IMR-90 (cell line): ENCODE measurements at regions not wholly inside any gene's neighbourhood (a gene's known extent, or its start where the extent isn't known, plus 50 kb on each side); places are given as distances from the start of the nearest gene placed in this dataset.

ENCODE experiments used
- ATAC-seq: fragments of 200-7000 bp; cut with Tn5 transposase; 2 replicates; pipeline ENCODE4 v1.9.1; 2020; ENCODE audit warnings: low read depth, mild to moderate bottlenecking, moderate library complexity
- BruUV-seq: library from RNA; stranded (reverse); fragments of 400-500 nt; replicated peaks from 2 replicates; lab custom pipeline; 2021; lab: Mats Ljungman, UMichigan
- CTCF ChIA-PET: fragments of 300-600 bp; formaldehyde crosslinking; extraction: SDS; loops from one replicate; lab custom pipeline; 2021; ENCODE audit warnings: antibody characterized with exemption; lab: Yijun Ruan, JAX
- POLR2A ChIA-PET: fragments of 300-600 bp; sonication (Branson Sonifier 250); formaldehyde crosslinking; loops from one replicate; lab custom pipeline; 2022; ENCODE audit warnings: antibody characterized with exemption; ENCODE audit not compliant: unreplicated experiment; lab: Charles Lee
- DNase-seq: peaks from one replicate; pipeline ENCODE4 v3.0.0; 2013
- H2AFZ ChIP-seq: replicated peaks from 2 replicates; pipeline ENCODE3; 2013; ENCODE audit warnings: low read length, mild to moderate bottlenecking; ENCODE audit not compliant: poor library complexity
- H2AK5ac ChIP-seq: 2 replicates; pipeline ENCODE4 v1.6.1; 2013; ENCODE audit warnings: low read depth, low read length, inconsistent platforms
- H2AK9ac ChIP-seq: replicated peaks from 2 replicates; pipeline ENCODE3; 2013; ENCODE audit warnings: mild to moderate bottlenecking, low read depth, low read length, moderate library complexity; ENCODE audit not compliant: poor library complexity
- H2BK120ac ChIP-seq: 2 replicates; pipeline ENCODE4 v1.6.1; 2013; ENCODE audit warnings: low read depth, low read length, inconsistent platforms
- H2BK15ac ChIP-seq: 3 replicates; pipeline ENCODE4 v1.6.1; 2013; ENCODE audit warnings: low read depth, low read length, inconsistent platforms
- H2BK20ac ChIP-seq: 2 replicates; pipeline ENCODE4 v1.6.1; 2013; ENCODE audit warnings: low read depth, mild to moderate bottlenecking, inconsistent platforms, low read length, moderate library complexity
- H2BK5ac ChIP-seq: 2 replicates; pipeline ENCODE4 v1.6.1; 2013; ENCODE audit warnings: mild to moderate bottlenecking, low read depth, low read length, inconsistent platforms; ENCODE audit not compliant: poor library complexity, severe bottlenecking
- H3K14ac ChIP-seq: replicated peaks from 2 replicates; pipeline ENCODE4 v1.6.1; 2013; ENCODE audit warnings: low read depth, low read length, inconsistent platforms
- H3K18ac ChIP-seq: 2 replicates; pipeline ENCODE4 v1.6.1; 2013; ENCODE audit warnings: low read depth, low read length, control low read depth
- H3K23ac ChIP-seq: 2 replicates; pipeline ENCODE4 v1.6.1; 2013; ENCODE audit warnings: low read depth, low read length, inconsistent platforms
- H3K27ac ChIP-seq: 2 replicates; pipeline ENCODE4 v1.5.1; 2013; ENCODE audit warnings: mild to moderate bottlenecking, control low read depth, low read length; ENCODE audit not compliant: insufficient read depth
- H3K27me3 ChIP-seq: 2 replicates; pipeline ENCODE4 v1.6.1; 2013; ENCODE audit warnings: low read length; ENCODE audit not compliant: control insufficient read depth, insufficient read depth
- H3K36me3 ChIP-seq: 2 replicates; pipeline ENCODE4 v1.6.1; 2013; ENCODE audit warnings: low read length, mixed read lengths; ENCODE audit not compliant: control insufficient read depth, insufficient read depth
- H3K4ac ChIP-seq: 2 replicates; pipeline ENCODE4 v1.6.1; 2013; ENCODE audit warnings: low read depth, low read length, inconsistent platforms
- H3K4me1 ChIP-seq: 2 replicates; pipeline ENCODE4 v1.6.1; 2013; ENCODE audit warnings: low read length, mixed read lengths; ENCODE audit not compliant: control insufficient read depth, insufficient read depth
- H3K4me2 ChIP-seq: 2 replicates; pipeline ENCODE4 v1.6.1; 2013; ENCODE audit warnings: low read depth, mild to moderate bottlenecking, control low read depth, low read length, moderate library complexity
- H3K4me3 ChIP-seq: 2 replicates; pipeline ENCODE4 v1.5.1; 2013; ENCODE audit warnings: low read depth, mild to moderate bottlenecking, control low read depth, low read length, moderate library complexity; ENCODE audit not compliant: insufficient read depth
- H3K56ac ChIP-seq: 2 replicates; pipeline ENCODE4 v1.6.1; 2013; ENCODE audit warnings: low read length, inconsistent platforms; ENCODE audit not compliant: insufficient read depth; ENCODE audit errors: extremely low read depth
- H3K79me1 ChIP-seq, 2 experiments: 2 replicates each; pipeline ENCODE4 v1.6.1; 2013; ENCODE audit warnings: low read length in 2 of 2, inconsistent platforms in 1 of 2, low read depth in 1 of 2
- H3K9ac ChIP-seq: 2 replicates; pipeline ENCODE4 v1.6.1; 2013; ENCODE audit warnings: low read depth, low read length, control low read depth
- H3K9me1 ChIP-seq: 2 replicates; pipeline ENCODE4 v1.6.1; 2013; ENCODE audit warnings: low read length, inconsistent platforms; ENCODE audit not compliant: insufficient read depth
- H3K9me3 ChIP-seq: 2 replicates; pipeline ENCODE4 v1.6.1; 2013; ENCODE audit warnings: low read length; ENCODE audit not compliant: control insufficient read depth, insufficient read depth
- H4K20me1 ChIP-seq: 2 replicates; pipeline ENCODE4 v1.6.1; 2013; ENCODE audit warnings: low read length, inconsistent platforms; ENCODE audit not compliant: insufficient read depth
- H4K5ac ChIP-seq: 2 replicates; pipeline ENCODE4 v1.6.1; 2013; ENCODE audit warnings: mild to moderate bottlenecking, low read depth, low read length, control low read depth
- H4K8ac ChIP-seq, 2 experiments: 2 replicates each; pipeline ENCODE4 v1.6.1; 2013; ENCODE audit warnings: low read depth in 2 of 2, low read length in 2 of 2, control low read depth in 1 of 2, inconsistent platforms in 1 of 2
- H4K91ac ChIP-seq: 2 replicates; pipeline ENCODE4 v1.6.1; 2013; ENCODE audit warnings: low read depth, low read length, inconsistent platforms; ENCODE audit not compliant: insufficient read depth
- CTCF ChIP-seq: conservative IDR thresholded peaks from 2 replicates; pipeline ENCODE4 v1.5.1; 2012; ENCODE audit warnings: mild to moderate bottlenecking, low read depth, low read length, improper control_type of control experiment
- MAFK ChIP-seq: IDR thresholded peaks from 2 replicates; pipeline ENCODE4 v1.6.1; 2012; ENCODE audit warnings: low read depth, low read length, improper control_type of control experiment
- RAD21 ChIP-seq: IDR thresholded peaks from 2 replicates; pipeline ENCODE4 v1.6.1; 2012; ENCODE audit warnings: low read length, improper control_type of control experiment
- RCOR1 ChIP-seq: IDR thresholded peaks from 2 replicates; pipeline ENCODE4 v1.6.1; 2012; ENCODE audit warnings: mild to moderate bottlenecking, low read length, improper control_type of control experiment; ENCODE audit not compliant: insufficient replicate concordance
- SMC3 ChIP-seq: fragments of 150-350 bp; IDR thresholded peaks from 2 replicates; pipeline ENCODE4 v1.6.1; 2016; ENCODE audit warnings: low read depth, mild to moderate bottlenecking, antibody characterized with exemption, low read length, moderate library complexity
- WGBS, 2 experiments: methylation state at CpG; one replicate each; pipeline versions ENCODE4 v1.1.5 to v1.1.7; 2013; ENCODE audit warnings: missing lambda C conversion rate in 2 of 2; ENCODE audit not compliant: insufficient read length in 1 of 2; ENCODE audit errors: extremely low coverage in 2 of 2; 5-methylcytosine and 5-hydroxymethylcytosine counted together
- dilution Hi-C: fragments of 300-500 bp; cut with HindIII; formaldehyde crosslinking; loops from one replicate; pipeline ENCODE4 v1.14.3; 2018; ENCODE audit warnings: low sequenced_read_pairs; ENCODE audit not compliant: unreplicated experiment
- in situ Hi-C: fragments of 300-500 bp; cut with MboI; formaldehyde crosslinking; loops from 3 replicates; pipeline ENCODE4 v1.14.3; 2019; ENCODE audit warnings: low sequenced_read_pairs, inconsistent platforms, mixed read lengths
- intact Hi-C: fragments of 100-400 bp; cut with micrococcal nuclease; formaldehyde crosslinking; loops from 2 replicates; pipeline ENCODE4 v1.10.0; 2022
- TF ChIP-seq, protein P1 (sequence below): fragments of 150-350 bp; IDR thresholded peaks from 2 replicates; pipeline ENCODE4 v1.6.1; 2016; ENCODE audit warnings: low read depth, mild to moderate bottlenecking, low read length, moderate library complexity, borderline replicate concordance

DNA sequence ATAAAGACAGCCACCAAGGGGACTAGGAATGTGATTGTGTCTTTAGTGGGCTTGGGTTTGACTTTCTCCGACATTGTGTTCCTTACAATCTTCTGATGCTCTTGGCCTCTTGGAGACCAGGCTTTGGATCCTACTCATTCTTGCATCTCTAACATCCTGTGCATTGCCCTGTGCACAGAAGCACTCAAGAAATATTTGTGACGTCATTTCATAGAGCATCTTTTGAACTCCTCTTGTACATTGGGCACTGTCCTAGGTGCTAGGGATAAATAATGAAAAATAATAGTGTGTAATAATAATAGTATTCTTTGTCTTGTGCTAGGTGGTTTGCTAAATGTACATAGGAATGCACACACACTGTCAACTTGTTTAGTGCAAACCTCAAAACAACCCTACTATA is 108.8 kb upstream of the LHX5 start:
- no TSS peak for BruUV-seq
- WGBS, 2 experiments: no CpG with 5 or more reads among the region's 2 CpGs
- H3K4ac ChIP-seq: no peak overlapping the region
- no peak overlapping the region for H3K27ac ChIP-seq
- H2BK120ac ChIP-seq: no peak overlapping the region
- no peak overlapping the region for H2AK9ac ChIP-seq
- H3K4me1 ChIP-seq: no peaks in the 10 kb centered on the region
- H3K14ac ChIP-seq: no peak overlapping the region
- H3K36me3 ChIP-seq: no peaks in the 10 kb centered on the region
- H3K9ac ChIP-seq: no peak overlapping the region
- no peak overlapping the region for H3K18ac ChIP-seq
- H4K5ac ChIP-seq: no peak overlapping the region
- no peak for DNase-seq
- peaks cover 2% of the 10 kb centered on the region; the same call in 1 of the 2 replicates for H3K9me3 ChIP-seq
- no peak overlapping the region for H2BK20ac ChIP-seq
- no peak overlapping the region for H4K8ac ChIP-seq
- no peak overlapping the region for H2BK15ac ChIP-seq
- no peak overlapping the region for H2BK5ac ChIP-seq
- H3K56ac ChIP-seq: no peak overlapping the region
- H4K20me1 ChIP-seq: no peaks in the 10 kb centered on the region
- no peaks in the 10 kb centered on the region for H3K9me1 ChIP-seq
- CTCF ChIA-PET: no interaction called here
- H2AFZ ChIP-seq: no peak overlapping the region
- H3K23ac ChIP-seq: no peak overlapping the region
- intact Hi-C loops (no loop called here), dilution Hi-C loops (no loop called here), in situ Hi-C loops (no loop called here)
- TF ChIP-seq SMC3 (no peak), RAD21 (no peak), MAFK (no peak), CTCF (no peak), RCOR1 (no peak)
- TF ChIP-seq, protein P1, sequence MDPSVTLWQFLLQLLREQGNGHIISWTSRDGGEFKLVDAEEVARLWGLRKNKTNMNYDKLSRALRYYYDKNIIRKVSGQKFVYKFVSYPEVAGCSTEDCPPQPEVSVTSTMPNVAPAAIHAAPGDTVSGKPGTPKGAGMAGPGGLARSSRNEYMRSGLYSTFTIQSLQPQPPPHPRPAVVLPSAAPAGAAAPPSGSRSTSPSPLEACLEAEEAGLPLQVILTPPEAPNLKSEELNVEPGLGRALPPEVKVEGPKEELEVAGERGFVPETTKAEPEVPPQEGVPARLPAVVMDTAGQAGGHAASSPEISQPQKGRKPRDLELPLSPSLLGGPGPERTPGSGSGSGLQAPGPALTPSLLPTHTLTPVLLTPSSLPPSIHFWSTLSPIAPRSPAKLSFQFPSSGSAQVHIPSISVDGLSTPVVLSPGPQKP: no peak
- ATAC-seq: no peak
- no peak overlapping the region for H4K91ac ChIP-seq
- no peak overlapping the region for H2AK5ac ChIP-seq
- no peaks in the 10 kb centered on the region for H3K79me1 ChIP-seq
- no peak overlapping the region for H3K4me2 ChIP-seq
- H3K4me3 ChIP-seq: no peak overlapping the region
- H3K27me3 ChIP-seq: no peaks in the 10 kb centered on the region
- POLR2A ChIA-PET: no interaction called here
